GM12874 (cell line): ENCODE measurements at regions not wholly inside any gene's neighbourhood (a gene's known extent, or its start where the extent isn't known, plus 50 kb on each side); places are given as distances from the start of the nearest gene placed in this dataset.

Source experiments
- CTCF ChIP-seq: IDR thresholded peaks from 2 replicates; pipeline ENCODE4 v1.5.1; 2011; ENCODE audit warnings: low read depth, mild to moderate bottlenecking, control low read depth, low read length, moderate library complexity; ENCODE audit not compliant: insufficient read depth

GRCh38 chr4:29521281-29521680 is 1198.9 kb upstream of the PCDH7 start:
- no peak for TF ChIP-seq CTCF

GRCh38 chr4:29536745-29537144 is 1183.4 kb upstream of the PCDH7 start:
- no peak for TF ChIP-seq CTCF

GRCh38 chr4:29538889-29539646 is 1181.1 kb upstream of the PCDH7 start:
- no peak for TF ChIP-seq CTCF

GRCh38 chr4:29540439-29541102 is 1179.6 kb upstream of the PCDH7 start:
- TF ChIP-seq CTCF, result no peak

- no peak for TF ChIP-seq CTCF
Measured at GRCh38 chr4:29541757-29542156, 1178.4 kb upstream of the PCDH7 start.

GRCh38 chr4:29549342-29549741 is 1170.8 kb upstream of the PCDH7 start:
- no peak for TF ChIP-seq CTCF

- no peak for TF ChIP-seq CTCF
Measured at GRCh38 chr4:29551821-29552220, 1168.3 kb upstream of the PCDH7 start.
